ENCODE measurements at regions not wholly inside any gene's neighbourhood (a gene's known extent, or its start where the extent isn't known, plus 50 kb on each side); places are given as distances from the start of the nearest gene placed in this dataset.

DNA sequence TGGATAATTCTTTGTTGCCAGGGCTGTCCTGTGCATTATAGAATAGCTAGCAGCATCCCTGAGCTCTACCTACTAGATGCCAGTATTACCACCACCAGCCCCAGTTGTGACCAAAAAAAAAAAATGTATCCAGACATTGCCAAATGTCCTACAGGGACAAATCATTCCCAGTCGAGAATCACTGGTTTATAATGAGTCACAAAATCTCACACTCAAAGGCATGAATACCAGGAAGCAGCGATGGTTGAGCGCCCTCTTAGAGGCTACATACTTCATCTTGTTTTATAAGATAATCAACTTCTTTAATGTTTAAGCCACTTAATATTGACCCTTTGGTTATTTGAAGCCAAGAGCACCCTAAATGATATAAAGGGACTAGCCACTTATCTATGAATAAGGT is 297.3 kb downstream of the DHX15 start:
- no peak for DNase-seq (ENCODE audit: low read depth in 1 of 2, low spot score in 1 of 2)
- no peak overlapping the region for H3K27ac ChIP-seq (replicated peaks)
- no peak for TF ChIP-seq GABPA (IDR thresholded peaks at IDR 0.05; ENCODE audit: low read depth)
- TF ChIP-seq SPI1 (IDR thresholded peaks at IDR 0.05; ENCODE audit: borderline replicate concordance, low read depth), result no peak
- no peak for TF ChIP-seq POLR2AphosphoS5 (IDR thresholded peaks at IDR 0.05; ENCODE audit: low read depth)
- no peak for TF ChIP-seq CTCF (IDR thresholded peaks at IDR 0.05; ENCODE audit: insufficient read depth, low read length)
- TF ChIP-seq, protein P1, sequence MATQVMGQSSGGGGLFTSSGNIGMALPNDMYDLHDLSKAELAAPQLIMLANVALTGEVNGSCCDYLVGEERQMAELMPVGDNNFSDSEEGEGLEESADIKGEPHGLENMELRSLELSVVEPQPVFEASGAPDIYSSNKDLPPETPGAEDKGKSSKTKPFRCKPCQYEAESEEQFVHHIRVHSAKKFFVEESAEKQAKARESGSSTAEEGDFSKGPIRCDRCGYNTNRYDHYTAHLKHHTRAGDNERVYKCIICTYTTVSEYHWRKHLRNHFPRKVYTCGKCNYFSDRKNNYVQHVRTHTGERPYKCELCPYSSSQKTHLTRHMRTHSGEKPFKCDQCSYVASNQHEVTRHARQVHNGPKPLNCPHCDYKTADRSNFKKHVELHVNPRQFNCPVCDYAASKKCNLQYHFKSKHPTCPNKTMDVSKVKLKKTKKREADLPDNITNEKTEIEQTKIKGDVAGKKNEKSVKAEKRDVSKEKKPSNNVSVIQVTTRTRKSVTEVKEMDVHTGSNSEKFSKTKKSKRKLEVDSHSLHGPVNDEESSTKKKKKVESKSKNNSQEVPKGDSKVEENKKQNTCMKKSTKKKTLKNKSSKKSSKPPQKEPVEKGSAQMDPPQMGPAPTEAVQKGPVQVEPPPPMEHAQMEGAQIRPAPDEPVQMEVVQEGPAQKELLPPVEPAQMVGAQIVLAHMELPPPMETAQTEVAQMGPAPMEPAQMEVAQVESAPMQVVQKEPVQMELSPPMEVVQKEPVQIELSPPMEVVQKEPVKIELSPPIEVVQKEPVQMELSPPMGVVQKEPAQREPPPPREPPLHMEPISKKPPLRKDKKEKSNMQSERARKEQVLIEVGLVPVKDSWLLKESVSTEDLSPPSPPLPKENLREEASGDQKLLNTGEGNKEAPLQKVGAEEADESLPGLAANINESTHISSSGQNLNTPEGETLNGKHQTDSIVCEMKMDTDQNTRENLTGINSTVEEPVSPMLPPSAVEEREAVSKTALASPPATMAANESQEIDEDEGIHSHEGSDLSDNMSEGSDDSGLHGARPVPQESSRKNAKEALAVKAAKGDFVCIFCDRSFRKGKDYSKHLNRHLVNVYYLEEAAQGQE (IDR thresholded peaks at IDR 0.05; ENCODE audit: insufficient replicate concordance, low read depth), result no peak
- no peak overlapping the region for H3K4me3 ChIP-seq (replicated peaks; ENCODE audit: insufficient read depth, low read length)
- no peaks in the 10 kb centered on the region for H3K27me3 ChIP-seq (ENCODE audit: insufficient read depth, poor library complexity, severe bottlenecking)

DNA sequence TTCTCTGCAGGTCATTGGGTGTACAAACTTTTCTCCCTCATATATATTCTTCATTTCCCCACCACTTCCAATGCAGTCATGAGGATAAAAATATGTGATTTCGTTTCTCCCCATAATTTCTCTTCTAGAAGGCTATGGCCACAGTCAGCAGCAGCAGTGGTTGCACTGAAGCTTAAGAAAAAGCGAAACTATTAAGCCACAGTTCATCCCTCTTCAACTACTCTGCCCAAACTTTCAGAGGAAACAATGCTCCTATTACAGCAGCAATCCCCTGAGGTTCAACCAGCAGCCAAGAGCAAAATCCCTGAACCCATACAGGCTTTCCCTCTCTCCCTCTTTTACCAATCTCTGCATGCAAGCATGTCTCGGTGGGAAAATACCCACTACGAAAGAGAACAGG is 298.6 kb downstream of the DHX15 start:
- TF ChIP-seq CTCF (IDR thresholded peaks at IDR 0.05; ENCODE audit: insufficient read depth, low read length) (no peak), SPI1 (IDR thresholded peaks at IDR 0.05; ENCODE audit: borderline replicate concordance, low read depth) (no peak), GABPA (IDR thresholded peaks at IDR 0.05; ENCODE audit: low read depth) (no peak), POLR2AphosphoS5 (IDR thresholded peaks at IDR 0.05; ENCODE audit: low read depth) (no peak)
- TF ChIP-seq, protein P1 (IDR thresholded peaks at IDR 0.05; ENCODE audit: insufficient replicate concordance, low read depth), result no peak
- no peak for DNase-seq (ENCODE audit: low read depth in 1 of 2, low spot score in 1 of 2)
- Histone ChIP-seq H3K27ac (replicated peaks) (no peak overlapping the region), H3K4me3 (replicated peaks; ENCODE audit: insufficient read depth, low read length) (no peak overlapping the region), H3K27me3 (ENCODE audit: insufficient read depth, poor library complexity, severe bottlenecking) (no peaks in the 10 kb centered on the region)

- H3K27ac ChIP-seq (replicated peaks), result no peak overlapping the region
- no peak overlapping the region for H3K4me3 ChIP-seq (replicated peaks; ENCODE audit: insufficient read depth, low read length)
- no peak for DNase-seq (ENCODE audit: low read depth in 1 of 2, low spot score in 1 of 2)
- no peaks in the 10 kb centered on the region for H3K27me3 ChIP-seq (ENCODE audit: insufficient read depth, poor library complexity, severe bottlenecking)
- TF ChIP-seq GABPA (IDR thresholded peaks at IDR 0.05; ENCODE audit: low read depth) (no peak), POLR2AphosphoS5 (IDR thresholded peaks at IDR 0.05; ENCODE audit: low read depth) (no peak), SPI1 (IDR thresholded peaks at IDR 0.05; ENCODE audit: borderline replicate concordance, low read depth) (no peak), CTCF (IDR thresholded peaks at IDR 0.05; ENCODE audit: insufficient read depth, low read length) (no peak)
- TF ChIP-seq, protein P1 (IDR thresholded peaks at IDR 0.05; ENCODE audit: insufficient replicate concordance, low read depth), result no peak
These were observed 301.9 kb downstream of the DHX15 start for GRCh38 chr4:24282446-24282845.

All from HL-60 (cell line).